GM12891 (cell line): ENCODE measurements at regions not wholly inside any gene's neighbourhood (a gene's known extent, or its start where the extent isn't known, plus 50 kb on each side); places are given as distances from the start of the nearest gene placed in this dataset.

Experiments used
- POLR2A ChIP-seq: IDR thresholded peaks from 2 replicates; pipeline ENCODE4 v1.6.1; 2011; ENCODE audit warnings: low read depth, low read length, control low read depth
- POU2F2 ChIP-seq: IDR thresholded peaks from 2 replicates; pipeline ENCODE4 v1.6.1; 2011; ENCODE audit warnings: low read depth, mild to moderate bottlenecking, control low read depth, low read length, moderate library complexity
- TAF1 ChIP-seq: IDR thresholded peaks from 2 replicates; pipeline ENCODE4 v1.6.1; 2011; ENCODE audit warnings: low read depth, low read length, control low read depth

DNA sequence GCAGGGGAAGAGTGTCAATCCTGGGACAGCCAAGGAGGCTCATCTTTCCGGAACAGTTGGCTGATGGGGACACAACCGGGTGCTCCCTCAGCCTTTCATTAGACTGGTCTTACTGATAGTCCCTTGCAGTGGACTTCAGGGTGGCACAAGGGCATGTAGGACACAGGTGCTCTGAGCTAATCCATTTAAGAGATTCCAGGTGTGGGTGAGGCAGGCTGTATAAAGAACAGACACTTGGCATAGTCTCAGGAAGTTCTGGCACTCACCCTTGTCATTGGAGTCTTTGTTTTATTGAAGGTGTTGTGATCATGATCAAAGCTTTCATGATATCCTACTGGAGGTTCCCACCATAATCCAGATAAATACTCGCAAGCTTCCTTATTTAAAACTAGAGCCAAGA lies 341.6 kb downstream of the EMP1 start:
- no peak for TF ChIP-seq POLR2A
- TF ChIP-seq TAF1: no peak
- TF ChIP-seq POU2F2: no peak
